ENCODE measurements at regions not wholly inside any gene's neighbourhood (a gene's known extent, or its start where the extent isn't known, plus 50 kb on each side); places are given as distances from the start of the nearest gene placed in this dataset.

GRCh38 chr10:3723766-3724165 lies 61.2 kb downstream of the KLF6 start:
- no peak for DNase-seq

- no peak for DNase-seq
Measured at GRCh38 chr10:3720228-3721019, 64.6 kb downstream of the KLF6 start.

GRCh38 chr10:3719024-3719843 lies 65.8 kb downstream of the KLF6 start:
- DNase-seq = no peak

- DNase-seq = no peak
Measured at GRCh38 chr10:3716093-3716492, 68.9 kb downstream of the KLF6 start.

DNA sequence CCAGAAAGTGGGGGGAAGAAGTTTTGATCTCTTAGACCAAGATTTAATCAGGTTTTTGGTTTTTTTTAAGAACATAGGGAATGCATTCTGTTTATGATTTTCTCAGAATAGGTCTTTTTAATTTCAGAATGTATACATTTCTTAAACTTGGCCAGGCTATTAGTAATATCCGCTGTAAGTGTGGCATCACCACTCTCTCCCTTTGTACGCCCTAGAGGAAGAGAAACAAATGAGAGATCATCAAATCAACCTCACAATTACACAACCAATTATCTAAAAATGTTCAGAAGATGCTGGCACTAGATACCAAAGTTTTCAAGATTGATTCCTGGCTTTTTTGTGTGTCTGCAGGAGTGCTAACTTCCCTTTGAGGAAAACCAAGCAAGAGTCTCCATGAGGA lies 70.0 kb downstream of the KLF6 start:
- DNase-seq = no peak

GRCh38 chr10:3714531-3714930 lies 70.5 kb downstream of the KLF6 start:
- DNase-seq = no peak

- DNase-seq = no peak
Measured at GRCh38 chr10:3712707-3713106, 72.3 kb downstream of the KLF6 start.

- DNase-seq = no peak
Measured at GRCh38 chr10:3711918-3712317, 73.1 kb downstream of the KLF6 start.

DNA sequence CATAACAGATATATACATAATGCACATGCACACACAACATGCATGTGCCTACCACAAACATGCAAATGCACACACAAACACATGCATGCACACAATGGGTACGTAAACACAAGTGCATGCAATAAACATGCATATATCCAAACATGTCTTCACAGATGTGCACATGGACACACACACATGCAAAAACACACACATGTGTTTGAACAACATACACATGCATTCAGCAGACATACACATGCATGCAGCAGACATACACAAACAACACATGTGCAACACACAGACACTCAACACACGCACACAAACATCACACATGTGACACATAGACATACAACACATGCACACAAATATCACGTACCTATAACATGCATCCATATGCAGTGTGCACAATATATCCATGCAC lies 74.2 kb downstream of the KLF6 start:
- DNase-seq = no peak

DNA sequence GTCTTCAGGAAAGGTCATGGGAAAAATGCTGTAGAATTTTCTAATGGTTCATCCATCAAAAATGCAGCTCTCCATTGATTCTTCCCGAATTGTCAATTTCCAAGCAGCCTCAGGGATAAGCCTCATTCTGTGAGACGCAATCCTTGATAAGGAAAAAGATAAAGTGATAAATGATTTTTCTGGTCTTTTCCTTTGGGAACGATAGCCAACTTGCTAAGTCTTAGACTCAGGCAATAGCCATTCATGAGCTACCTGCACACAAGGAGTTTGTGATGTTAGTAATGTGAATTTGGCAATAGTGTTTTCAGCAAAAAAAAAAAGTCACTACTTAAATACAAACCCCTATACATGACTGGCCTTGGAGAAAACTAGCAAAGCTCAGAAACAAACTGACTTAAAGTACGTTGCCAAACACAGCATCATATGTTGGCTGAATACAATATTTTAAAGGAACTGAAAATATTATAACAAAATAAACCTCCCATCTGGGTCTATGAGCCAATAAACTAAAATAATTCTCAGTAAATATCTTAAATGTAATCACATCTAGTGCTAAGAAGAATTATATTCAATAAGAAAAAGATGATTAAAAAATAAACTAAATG lies 75.5 kb downstream of the KLF6 start:
- DNase-seq = no peak

GRCh38 chr10:3708852-3709251 lies 76.2 kb downstream of the KLF6 start:
- DNase-seq = no peak

- DNase-seq = no peak
Measured at GRCh38 chr10:3704565-3705325, 80.3 kb downstream of the KLF6 start.

- DNase-seq = no peak
Measured at GRCh38 chr10:3702569-3702968, 82.4 kb downstream of the KLF6 start.

- no peak for DNase-seq
Measured at GRCh38 chr10:3702056-3702546, 82.9 kb downstream of the KLF6 start.

GRCh38 chr10:3701491-3701890 lies 83.5 kb downstream of the KLF6 start:
- DNase-seq = no peak

- no peak for DNase-seq
Measured at GRCh38 chr10:3700531-3701076, 84.4 kb downstream of the KLF6 start.

- DNase-seq = no peak
Measured at GRCh38 chr10:3699916-3700315, 85.1 kb downstream of the KLF6 start.

DNA sequence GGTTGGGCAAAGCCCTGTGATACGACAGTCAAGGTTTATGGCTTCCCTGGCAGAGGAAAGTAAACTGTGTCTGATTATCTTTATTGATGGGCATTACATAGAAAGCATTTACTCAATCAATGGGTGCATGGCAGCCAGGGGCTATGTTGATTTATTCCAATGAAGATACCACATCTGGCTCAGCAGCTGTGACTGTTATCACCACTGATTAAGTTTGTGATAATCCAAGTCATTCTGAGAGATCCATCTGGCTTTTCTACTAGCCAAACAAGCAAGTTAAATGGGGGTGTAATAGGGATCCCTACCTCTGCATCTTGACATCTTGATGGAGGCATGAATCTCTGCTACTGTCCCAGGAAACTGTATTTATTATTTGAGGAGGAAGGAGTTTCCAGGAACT lies 86.7 kb downstream of the KLF6 start:
- no peak for DNase-seq

GRCh38 chr10:3693698-3694080 lies 91.3 kb downstream of the KLF6 start:
- DNase-seq = no peak

DNA sequence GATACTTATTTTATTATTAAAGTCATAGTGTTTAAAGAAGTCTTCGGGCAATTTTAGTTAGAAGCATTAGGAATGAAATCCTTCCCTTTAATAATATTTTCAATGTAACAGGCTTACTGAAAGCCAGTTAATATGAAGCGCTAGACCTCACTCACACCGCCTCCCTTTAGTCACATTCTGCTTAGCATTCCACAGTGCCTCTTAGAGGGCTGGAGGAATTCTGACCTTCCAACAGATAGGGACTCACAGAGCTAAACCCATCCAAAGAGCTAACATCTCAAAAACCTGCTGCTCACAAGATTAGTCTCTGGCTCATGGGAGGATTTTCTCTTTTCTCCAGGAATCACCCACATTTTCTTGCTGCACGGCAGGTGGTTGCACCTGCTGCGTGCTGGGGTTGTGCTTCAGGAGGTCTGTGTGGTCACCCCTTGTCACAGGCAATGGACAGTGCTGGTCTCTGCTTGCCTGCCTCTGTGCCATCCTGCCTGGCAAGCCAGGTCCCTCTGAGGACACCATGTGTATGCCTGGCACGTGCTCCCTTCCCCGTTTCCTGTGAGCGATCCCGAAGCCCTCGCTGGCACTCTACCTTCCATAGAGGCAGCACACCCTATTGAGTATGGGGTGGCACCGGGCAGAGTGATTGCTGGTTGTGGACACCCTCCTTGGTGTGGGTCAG lies 91.8 kb downstream of the KLF6 start:
- DNase-seq = no peak

DNA sequence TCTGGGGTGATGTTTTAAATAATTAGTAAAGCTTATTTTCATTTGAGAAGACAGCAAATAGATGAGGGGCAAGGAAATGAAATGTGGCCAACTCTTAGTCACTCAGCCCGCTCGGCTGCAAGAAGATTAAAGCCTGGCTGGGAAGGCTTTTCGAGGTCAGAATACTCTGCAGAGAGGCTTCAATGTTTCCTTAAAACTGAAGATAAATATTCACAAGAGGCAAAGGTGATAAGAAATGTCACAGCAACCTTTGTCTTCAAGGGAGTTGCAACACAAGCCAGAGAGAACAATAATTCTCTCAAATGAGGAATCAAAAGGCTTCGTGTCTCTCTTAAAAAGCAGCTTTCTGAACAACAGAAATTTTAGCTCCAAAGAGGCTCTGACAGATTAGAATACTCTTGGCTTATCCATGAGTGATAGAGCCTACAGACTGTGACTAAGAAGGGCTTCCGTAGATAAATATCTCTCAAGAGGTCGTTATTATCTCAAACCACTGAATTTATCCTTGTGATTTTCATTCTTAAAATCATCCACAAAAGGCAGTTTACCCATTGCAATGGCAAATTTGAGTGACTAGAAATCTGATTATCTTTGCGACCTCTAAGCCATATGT lies 92.5 kb downstream of the KLF6 start:
- no peak for DNase-seq

GRCh38 chr10:3691482-3691881 lies 93.5 kb downstream of the KLF6 start:
- DNase-seq = no peak
